GM21390 (cell line): ENCODE measurements at regions not wholly inside any gene's neighbourhood (a gene's known extent, or its start where the extent isn't known, plus 50 kb on each side); places are given as distances from the start of the nearest gene placed in this dataset.
"Not testable (repeated sequence)": the region's sequence is repeated elsewhere in the genome, so short reads cannot be mapped to it uniquely, and the experiment has no call there.

Experiments
- ATAC-seq: cut with Tn5 transposase; IDR thresholded peaks from one replicate; pipeline ENCODE4 v1.9.1; 2021; ENCODE audit not compliant: unreplicated experiment

GRCh38 chr4:170242471-170242870 lies 152.7 kb upstream of the AADAT start:
- ATAC-seq, result no peak

DNA sequence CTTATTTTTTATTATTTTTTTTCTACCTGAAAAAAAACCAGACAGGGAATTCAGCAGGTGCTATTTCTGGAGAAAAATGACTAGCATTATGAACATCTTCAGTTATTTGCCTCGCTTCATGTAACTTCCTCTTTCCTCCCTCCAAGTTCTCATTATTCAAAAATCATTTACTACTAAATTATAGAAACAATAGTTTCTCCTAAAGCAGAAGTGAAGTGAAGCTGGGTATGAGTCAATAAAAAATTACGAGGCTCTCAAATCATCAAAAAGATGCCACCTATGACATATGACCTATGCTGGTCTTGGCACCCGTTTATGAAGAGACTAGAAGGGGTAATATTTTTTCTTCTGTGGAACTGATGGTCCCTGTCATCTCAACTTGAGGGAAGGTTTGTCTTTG lies 145.0 kb upstream of the AADAT start:
- no peak for ATAC-seq

DNA sequence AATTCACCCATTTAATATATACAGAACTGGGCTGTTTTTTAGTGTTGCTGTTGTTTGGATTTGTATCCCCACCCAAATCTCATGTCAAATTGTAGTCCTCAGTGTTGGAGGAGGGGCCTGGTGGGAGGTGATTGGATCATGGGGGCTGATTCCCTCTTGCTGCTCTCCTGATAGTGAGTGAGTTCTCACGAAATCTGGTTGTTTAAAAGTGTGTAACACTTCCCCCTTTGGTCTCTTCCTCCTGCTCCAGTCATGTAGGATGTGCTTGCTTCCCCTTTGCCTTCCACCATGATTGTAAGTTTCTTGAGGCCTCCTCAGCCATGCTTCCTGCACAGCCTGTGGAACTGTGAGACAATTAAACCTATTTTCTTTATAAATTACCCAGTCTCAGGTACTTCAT lies 141.6 kb upstream of the AADAT start:
- no peak for ATAC-seq

- no peak for ATAC-seq
Measured at GRCh38 chr4:170230242-170230641, 140.5 kb upstream of the AADAT start.

DNA sequence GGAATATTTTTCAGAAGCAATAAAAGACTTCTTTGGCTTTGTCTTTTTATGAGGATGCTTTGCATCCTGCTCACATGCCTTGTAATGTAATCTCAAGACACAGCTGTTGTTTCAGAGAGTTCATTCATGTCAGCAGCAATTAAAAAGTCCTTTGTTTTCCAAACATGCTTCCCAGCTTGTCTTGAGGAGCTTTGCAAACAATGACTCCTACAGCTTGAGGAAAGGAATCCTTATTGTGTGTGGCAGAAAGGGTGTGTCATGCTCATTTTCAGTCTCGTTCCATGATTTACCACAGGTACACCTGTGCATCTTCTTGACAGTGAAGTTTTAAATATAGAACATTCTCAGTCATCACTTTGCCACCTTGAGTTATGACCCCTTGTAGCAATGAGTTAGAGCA lies 139.2 kb upstream of the AADAT start:
- ATAC-seq, result no peak

DNA sequence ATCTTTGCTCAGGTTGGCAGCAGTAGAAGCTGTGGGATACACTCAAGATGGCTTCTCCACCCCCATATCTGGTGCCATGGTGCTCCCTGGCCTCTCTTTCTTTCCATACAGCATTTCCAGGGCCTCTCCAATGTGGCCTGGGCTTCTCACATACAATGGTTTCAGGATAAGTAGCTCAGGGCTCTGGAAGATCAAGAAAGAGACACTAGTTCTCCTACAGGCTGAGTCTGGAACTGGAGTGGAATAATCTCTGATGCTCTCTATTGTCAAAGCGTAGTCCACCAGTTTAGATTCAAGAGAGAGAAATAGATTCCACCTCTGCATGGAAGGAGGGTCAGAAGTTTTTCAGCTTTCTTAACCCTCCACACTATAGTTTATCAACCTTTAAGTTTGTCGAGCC lies 138.2 kb upstream of the AADAT start:
- no peak for ATAC-seq

- no peak for ATAC-seq
Measured at GRCh38 chr4:170226288-170226687, 136.5 kb upstream of the AADAT start.

- ATAC-seq, result no peak
Measured at GRCh38 chr4:170214731-170215130, 125.0 kb upstream of the AADAT start.

DNA sequence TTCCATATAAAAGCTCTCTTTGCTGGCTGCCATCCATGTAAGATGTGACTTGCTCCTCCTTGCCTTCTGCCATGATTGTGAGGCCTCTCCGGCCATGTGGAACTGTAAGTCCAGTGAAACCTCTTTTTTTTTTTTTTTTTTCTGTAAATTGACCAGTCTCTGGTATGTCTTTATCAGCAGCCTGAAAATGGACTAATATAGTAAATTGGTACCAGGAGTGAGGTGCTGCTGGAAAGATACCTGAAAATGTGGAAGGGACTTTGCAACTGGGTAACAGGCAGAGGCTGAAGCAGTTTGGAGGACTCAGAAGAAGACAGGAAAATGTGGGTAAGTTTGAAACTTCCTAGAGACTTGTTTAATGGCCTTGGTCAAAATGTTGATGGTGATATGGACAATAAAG lies 124.3 kb upstream of the AADAT start:
- ATAC-seq, result no peak

GRCh38 chr4:170202721-170203120 lies 113.0 kb upstream of the AADAT start:
- ATAC-seq, result peak; percentile 57

- ATAC-seq, result no peak
Measured at GRCh38 chr4:170198747-170199146, 109.0 kb upstream of the AADAT start.

DNA sequence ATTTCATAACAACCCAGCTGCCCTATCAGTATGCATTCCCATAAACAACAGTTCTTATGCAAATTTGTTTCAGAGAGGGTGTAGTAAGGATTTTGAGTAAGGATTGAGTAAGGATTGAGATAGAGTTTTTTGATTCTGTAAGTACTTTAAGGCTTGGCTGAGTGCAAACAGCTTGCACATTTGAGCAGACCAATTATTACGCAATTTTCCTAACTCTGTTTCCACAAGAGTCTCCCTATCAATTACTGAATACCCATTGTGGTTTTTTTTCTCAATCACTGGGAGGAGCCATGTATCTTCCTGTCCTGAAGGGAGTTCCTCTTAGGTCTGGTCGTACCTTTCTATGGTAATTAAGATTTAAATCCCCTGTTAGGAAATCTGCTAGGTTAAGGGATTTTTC lies 105.0 kb upstream of the AADAT start:
- not testable (repeated sequence) for ATAC-seq

GRCh38 chr4:170193496-170193895 lies 103.7 kb upstream of the AADAT start:
- no peak for ATAC-seq

- ATAC-seq, result no peak
Measured at GRCh38 chr4:170190265-170190664, 100.5 kb upstream of the AADAT start.

DNA sequence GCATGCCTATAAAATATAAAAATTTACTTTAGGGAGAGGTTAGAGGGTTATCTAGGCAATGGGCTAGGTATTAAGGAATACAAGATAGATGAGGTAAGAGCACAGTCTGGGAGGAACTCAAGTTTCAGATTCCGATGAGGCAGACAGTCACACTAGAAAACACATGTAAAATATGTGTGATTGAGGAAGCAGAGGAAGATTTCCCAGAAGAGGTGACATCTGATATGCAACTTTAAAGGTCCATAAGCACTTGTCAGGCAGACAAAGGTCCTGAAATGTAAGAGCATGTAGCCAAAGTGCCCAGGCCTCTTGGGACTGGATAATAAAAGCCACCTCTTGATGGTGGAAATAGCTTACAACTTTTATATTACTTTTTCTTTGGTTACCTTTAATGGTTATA lies 81.1 kb upstream of the AADAT start:
- no peak for ATAC-seq

DNA sequence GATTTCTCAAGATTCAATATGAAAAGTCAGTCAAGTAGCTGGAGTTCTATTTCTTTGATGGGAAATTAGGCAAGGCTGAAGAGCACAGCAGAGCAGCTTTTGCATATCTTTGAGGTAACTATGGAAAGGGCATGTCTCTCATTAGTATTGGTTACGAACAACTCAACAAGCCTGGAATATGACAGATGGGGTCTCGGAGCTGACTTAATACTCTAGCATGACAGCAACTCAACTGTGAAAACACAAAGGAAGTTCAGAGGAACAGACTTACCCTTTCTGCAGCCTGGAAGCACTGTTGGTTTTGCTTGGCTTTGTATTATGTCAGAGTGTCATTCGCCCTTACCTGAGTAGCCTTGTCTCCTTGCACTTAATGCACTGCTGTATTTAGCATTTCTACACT lies 79.9 kb upstream of the AADAT start:
- no peak for ATAC-seq

DNA sequence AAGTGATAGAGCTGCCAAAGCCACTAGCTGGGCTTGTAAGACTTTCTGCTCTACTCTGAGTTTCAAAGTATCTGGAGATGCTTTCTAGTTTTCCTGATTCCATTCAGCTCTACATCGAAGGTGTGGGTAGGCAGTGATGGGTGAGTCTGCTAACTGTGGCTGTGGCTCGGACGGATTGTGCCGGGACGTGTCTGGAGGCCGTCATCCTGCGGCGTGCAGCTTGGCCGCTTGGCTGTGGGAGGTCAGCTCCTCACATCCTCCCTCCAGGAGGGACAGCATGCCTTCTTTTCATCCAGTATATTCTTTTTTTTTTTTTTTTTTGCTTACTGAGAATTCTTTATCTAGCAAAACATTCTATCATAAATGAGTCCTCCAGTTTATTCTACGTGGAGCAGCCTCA lies 77.9 kb upstream of the AADAT start:
- ATAC-seq, result no peak

DNA sequence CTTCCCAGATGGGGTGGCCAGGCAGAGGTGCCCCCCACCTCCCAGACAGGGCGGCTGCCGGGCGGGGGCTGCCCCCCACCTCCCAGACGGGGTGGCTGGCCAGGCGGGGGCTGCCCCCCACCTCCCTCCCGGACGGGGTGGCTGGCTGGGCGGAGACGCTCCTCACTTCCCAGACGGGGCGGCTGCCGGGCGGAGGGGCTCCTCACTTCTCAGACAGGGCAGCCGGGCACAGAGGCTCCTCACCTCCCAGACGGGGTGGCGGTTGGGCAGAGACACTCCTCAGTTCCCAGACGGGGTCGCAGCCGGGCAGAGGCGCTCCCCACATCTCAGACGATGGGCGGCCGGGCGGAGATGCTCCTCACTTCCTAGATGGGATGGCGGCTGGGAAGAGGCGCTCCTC lies 76.4 kb upstream of the AADAT start:
- not testable (repeated sequence) for ATAC-seq

- no peak for ATAC-seq
Measured at GRCh38 chr4:170162416-170162815, 72.7 kb upstream of the AADAT start.

DNA sequence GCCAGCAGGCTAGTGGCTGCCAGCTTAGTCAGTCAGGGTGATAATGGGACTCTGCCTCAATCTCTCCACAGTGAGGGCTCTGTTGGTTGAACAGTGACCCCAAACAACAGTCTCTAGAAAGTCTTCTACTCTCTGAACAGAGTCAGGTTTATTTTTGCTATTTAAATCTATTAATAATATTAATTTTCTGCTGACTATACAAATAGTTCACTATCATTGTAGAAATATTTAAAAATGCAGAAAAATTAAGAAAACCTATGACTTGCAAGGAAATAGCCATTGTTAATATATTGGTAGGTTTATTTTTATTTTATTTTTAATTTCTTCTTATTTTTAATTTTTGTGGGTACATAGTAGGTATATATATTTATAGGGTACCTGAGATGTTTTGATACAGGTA lies 67.9 kb upstream of the AADAT start:
- ATAC-seq, result no peak

GRCh38 chr4:170145120-170145519 lies 55.4 kb upstream of the AADAT start:
- ATAC-seq, result no peak

GRCh38 chr4:170139764-170140163 lies 50.0 kb upstream of the AADAT start:
- no peak for ATAC-seq
